ENCODE measurements at regions not wholly inside any gene's neighbourhood (a gene's known extent, or its start where the extent isn't known, plus 50 kb on each side); places are given as distances from the start of the nearest gene placed in this dataset.

GRCh38 chr16:51022955-51023354, 128.1 kb downstream of the SALL1 start (continued):
- TF ChIP-seq CTCF (IDR thresholded peaks at IDR 0.05; ENCODE audit: control extremely low read depth in 1 of 3, insufficient read depth in 1 of 3, low read depth in 1 of 3, low read length in 3 of 3) (no peak), TCF12 (IDR thresholded peaks at IDR 0.05; ENCODE audit: low read depth, low read length) (no peak), BCL11A (IDR thresholded peaks at IDR 0.05; ENCODE audit: low read depth in 2 of 2, low read length in 2 of 2) (no peak), USF2 (IDR thresholded peaks at IDR 0.05; ENCODE audit: low read length) (no peak)
